Esophagus squamous epithelium (tissue), 4 donors: ENCODE measurements at regions not wholly inside any gene's neighbourhood (a gene's known extent, or its start where the extent isn't known, plus 50 kb on each side); places are given as distances from the start of the nearest gene placed in this dataset.

Source experiments
- CTCF ChIP-seq, 6 experiments: fragments of 450-650 bp in 4 of 6; fragments of 200-600 bp in 2 of 6; sonication (generic) in 2 of 6; IDR thresholded peaks; one replicate each; pipeline ENCODE4 v1.5.1; 2016 to 2019; ENCODE audit warnings: antibody characterized with exemption in 6 of 6, mild to moderate bottlenecking in 4 of 6, moderate library complexity in 4 of 6
- POLR2A ChIP-seq, 4 donors: fragments of 450-650 bp; IDR thresholded peaks; one replicate each; pipeline ENCODE4 v1.6.1; 2017; ENCODE audit warnings: antibody characterized with exemption in 4 of 4, mild to moderate bottlenecking in 4 of 4, moderate library complexity in 3 of 4

- TF ChIP-seq CTCF (IDR thresholded peaks at IDR 0.05) (no peak), POLR2A (IDR thresholded peaks at IDR 0.05) (no peak)
These were observed 831.7 kb upstream of the LRRTM1 start for GRCh38 chr2:81136296-81136695.
